GM12878 (cell line): ENCODE measurements at regions not wholly inside any gene's neighbourhood (a gene's known extent, or its start where the extent isn't known, plus 50 kb on each side); places are given as distances from the start of the nearest gene placed in this dataset.

Source experiments
- ATAC-seq: fragments of 200-7000 bp; cut with Tn5 transposase; 3 replicates; pipeline ENCODE4 v1.9.1; 2020; ENCODE audit warnings: mild to moderate bottlenecking, moderate library complexity
- BruUV-seq: library from RNA; stranded (reverse); fragments of 400-500 nt; replicated peaks from 2 replicates; lab custom pipeline; 2021; lab: Mats Ljungman, UMichigan
- CTCF ChIA-PET: fragments of 300-600 bp; sonication (Branson Sonifier 250); formaldehyde crosslinking; extraction: SDS; loops from one replicate; lab custom pipeline; 2021; ENCODE audit warnings: inconsistent platforms; lab: Yijun Ruan, JAX
- POLR2A ChIA-PET: fragments of 350-600 bp; formaldehyde crosslinking; extraction: SDS; loops from one replicate; lab custom pipeline; 2021; ENCODE audit warnings: inconsistent platforms; lab: Charles Lee
- RAD21 ChIA-PET: fragments of 300-600 bp; sonication (Branson Sonifier 250); formaldehyde crosslinking; loops from one replicate; lab custom pipeline; 2023; ENCODE audit warnings: antibody characterized with exemption; ENCODE audit not compliant: unreplicated experiment; lab: Charles Lee
- SMC1A ChIA-PET: fragments of 300-600 bp; sonication (Branson Sonifier 250); formaldehyde crosslinking; loops from one replicate; lab custom pipeline; 2023; ENCODE audit not compliant: unreplicated experiment, uncharacterized antibody; lab: Charles Lee
- DNase-seq: peaks from one replicate; pipeline ENCODE4 v3.0.0-alpha.2; 2011; ENCODE audit warnings: low read depth, low spot score
- FAIRE-seq: peaks from 3 replicates; lab custom pipeline; 2011; peaks lifted over from hg19 to GRCh38; lab: Jason Lieb, UNC
- H2AFZ ChIP-seq: 2 replicates; pipeline ENCODE4 v1.6.0; 2011; ENCODE audit warnings: low read depth, low read length, control low read depth; ENCODE audit not compliant: control insufficient read depth
- H3K27ac ChIP-seq: 2 replicates; pipeline ENCODE4 v1.5.1; 2011; ENCODE audit warnings: control low read depth; ENCODE audit not compliant: control insufficient read depth, insufficient read depth
- H3K27me3 ChIP-seq, 2 experiments: replicated peaks in 1 of 2; 2 replicates each; pipeline versions ENCODE4 v1.6.0 to v1.6.1; 2011; ENCODE audit warnings: low read length in 1 of 2; ENCODE audit not compliant: control insufficient read depth in 2 of 2, insufficient read depth in 2 of 2
- H3K36me3 ChIP-seq, 2 experiments: 2 replicates each; pipeline ENCODE4 v1.5.1; 2011; ENCODE audit warnings: low read length in 1 of 2; ENCODE audit not compliant: control insufficient read depth in 2 of 2, insufficient read depth in 2 of 2
- H3K4me1 ChIP-seq: 2 replicates; pipeline ENCODE4 v1.6.1; 2011; ENCODE audit warnings: mild to moderate bottlenecking, low read length, moderate library complexity, mixed read lengths; ENCODE audit not compliant: control insufficient read depth, insufficient read depth
- H3K4me2 ChIP-seq: 2 replicates; pipeline ENCODE4 v1.6.0; 2011; ENCODE audit warnings: control low read depth; ENCODE audit not compliant: control insufficient read depth, insufficient read depth
- H3K4me3 ChIP-seq: fragments of 200-600 bp; sonication (generic); 2 replicates; pipeline ENCODE4 v1.5.1; 2016
- H3K79me2 ChIP-seq: 2 replicates; pipeline ENCODE4 v1.6.0; 2011; ENCODE audit warnings: low read length; ENCODE audit not compliant: control insufficient read depth, insufficient read depth
- H3K9ac ChIP-seq: 2 replicates; pipeline ENCODE4 v1.8.0; 2011; ENCODE audit warnings: low read length, control low read depth, mixed read lengths; ENCODE audit not compliant: control insufficient read depth, insufficient read depth
- H3K9me3 ChIP-seq: replicated peaks from 3 replicates; pipeline ENCODE4 v1.5.1; 2011; ENCODE audit warnings: mild to moderate bottlenecking, low read length; ENCODE audit not compliant: control insufficient read depth, insufficient read depth
- H4K20me1 ChIP-seq: 2 replicates; pipeline ENCODE4 v1.6.0; 2011; ENCODE audit not compliant: control insufficient read depth, insufficient read depth
- ATF7 ChIP-seq: fragments of 450-650 bp; IDR thresholded peaks from 2 replicates; pipeline ENCODE4 v1.6.1; 2016; ENCODE audit warnings: low read depth, mild to moderate bottlenecking
- CBFB ChIP-seq: IDR thresholded peaks from 2 replicates; pipeline ENCODE4 v1.6.1; 2016; ENCODE audit warnings: antibody characterized with exemption, low read depth
- CBX3 ChIP-seq: fragments of 200-600 bp; sonication (generic); IDR thresholded peaks from 2 replicates; pipeline ENCODE4 v1.6.1; 2016; ENCODE audit warnings: low read depth, borderline replicate concordance
- GABPA ChIP-seq: IDR thresholded peaks from 2 replicates; pipeline ENCODE4 v1.6.1; 2014; ENCODE audit warnings: antibody characterized with exemption, low read depth, mild to moderate bottlenecking, inconsistent platforms
- HDAC2 ChIP-seq: fragments of 200-600 bp; sonication (generic); IDR thresholded peaks from 2 replicates; pipeline ENCODE4 v1.6.1; 2017
- IRF4 ChIP-seq: IDR thresholded peaks from 2 replicates; pipeline ENCODE4 v1.6.1; 2011; ENCODE audit warnings: low read depth, low read length
- KLF5 ChIP-seq: fragments of 450-650 bp; IDR thresholded peaks from 2 replicates; pipeline ENCODE4 v1.6.1; 2014; ENCODE audit warnings: mild to moderate bottlenecking; ENCODE audit not compliant: partially characterized antibody
- POLR2AphosphoS5 ChIP-seq: IDR thresholded peaks from 2 replicates; pipeline ENCODE4 v1.6.1; 2011; ENCODE audit warnings: mild to moderate bottlenecking, low read length, inconsistent platforms
- SIX5 ChIP-seq: IDR thresholded peaks from 2 replicates; pipeline ENCODE4 v1.6.1; 2011; ENCODE audit warnings: mild to moderate bottlenecking, low read depth, low read length, moderate library complexity; ENCODE audit not compliant: severe bottlenecking
- TARDBP ChIP-seq: IDR thresholded peaks from 2 replicates; pipeline ENCODE4 v1.6.1; 2016; ENCODE audit warnings: borderline replicate concordance
- YBX1 ChIP-seq: fragments of 450-650 bp; IDR thresholded peaks from 2 replicates; pipeline ENCODE4 v1.6.1; 2016; ENCODE audit warnings: antibody characterized with exemption
- ZBED1 ChIP-seq: IDR thresholded peaks from 2 replicates; pipeline ENCODE4 v1.6.1; 2016; ENCODE audit warnings: borderline replicate concordance
- ZNF217 ChIP-seq: fragments of 450-650 bp; IDR thresholded peaks from 2 replicates; pipeline ENCODE4 v1.6.1; 2017; ENCODE audit warnings: antibody characterized with exemption, mild to moderate bottlenecking
- ZNF384 ChIP-seq: IDR thresholded peaks from 2 replicates; pipeline ENCODE4 v1.6.1; 2012; ENCODE audit warnings: low read depth, mild to moderate bottlenecking, low read length, improper control_type of control experiment, borderline replicate concordance
- WGBS: methylation state at CpG from one replicate; pipeline ENCODE4 v1.1.6; 2016; ENCODE audit warnings: low lambda C conversion rate; ENCODE audit not compliant: insufficient replicate concordance, insufficient coverage; ENCODE audit errors: missing lambda C conversion rate; 5-methylcytosine and 5-hydroxymethylcytosine counted together
- in situ Hi-C: fragments of 300-500 bp; cut with MboI; formaldehyde crosslinking; loops from 9 replicates; pipeline ENCODE4 v1.14.3; 2018; ENCODE audit warnings: mixed read lengths
- intact Hi-C: fragments of 100-400 bp; cut with micrococcal nuclease; formaldehyde crosslinking; loops from one replicate; pipeline ENCODE4 v1.14.2; 2022; ENCODE audit not compliant: unreplicated experiment
- TF ChIP-seq, protein P1 (sequence below): fragments of 450-650 bp; IDR thresholded peaks from 2 replicates; pipeline ENCODE4 v1.6.1; 2017; ENCODE audit warnings: mild to moderate bottlenecking, moderate library complexity

DNA sequence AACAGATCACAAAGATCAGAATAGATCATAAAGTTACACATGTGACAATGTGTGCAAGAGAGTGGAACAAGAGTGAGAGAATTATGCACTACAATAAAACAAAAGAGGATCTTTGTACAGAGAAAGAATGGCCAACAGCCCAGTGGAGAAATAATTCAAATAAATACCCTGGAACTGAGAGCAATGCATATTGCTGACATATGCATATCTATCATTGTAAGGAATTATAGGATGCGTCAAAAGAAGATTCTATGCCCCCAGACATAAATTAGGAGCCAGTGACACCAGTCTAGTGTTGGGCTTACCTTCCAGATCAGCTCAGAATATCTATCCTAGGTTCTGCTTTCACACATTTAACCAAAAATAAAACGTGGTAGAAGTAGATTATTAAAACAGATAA is 320.1 kb upstream of the VCX start:
- Histone ChIP-seq H3K36me3 (no peaks in the 10 kb centered on the region), H3K79me2 (no peaks in the 10 kb centered on the region), H4K20me1 (no peaks in the 10 kb centered on the region), H3K27me3 (no peaks in the 10 kb centered on the region), H3K4me1 (no peaks in the 10 kb centered on the region), H3K4me2 (no peak overlapping the region), H3K4me3 (no peak overlapping the region), H3K9me3 (no peaks in the 10 kb centered on the region), H3K9ac (no peak overlapping the region)
- FAIRE-seq (no peak), ATAC-seq (no peak), DNase-seq (no peak)
- in situ Hi-C loops, result no loop called here
- BruUV-seq, result no TSS peak
- ChIA-PET CTCF (no interaction called here), SMC1A (no interaction called here)
- TF ChIP-seq GABPA (no peak), HDAC2 (no peak), YBX1 (no peak), ZNF384 (no peak), IRF4 (no peak), SIX5 (no peak), KLF5 (no peak), ZBED1 (no peak), POLR2AphosphoS5 (no peak), ZNF217 (no peak), CBX3 (no peak), TARDBP (no peak), CBFB (no peak), ATF7 (no peak)
- TF ChIP-seq, protein P1, sequence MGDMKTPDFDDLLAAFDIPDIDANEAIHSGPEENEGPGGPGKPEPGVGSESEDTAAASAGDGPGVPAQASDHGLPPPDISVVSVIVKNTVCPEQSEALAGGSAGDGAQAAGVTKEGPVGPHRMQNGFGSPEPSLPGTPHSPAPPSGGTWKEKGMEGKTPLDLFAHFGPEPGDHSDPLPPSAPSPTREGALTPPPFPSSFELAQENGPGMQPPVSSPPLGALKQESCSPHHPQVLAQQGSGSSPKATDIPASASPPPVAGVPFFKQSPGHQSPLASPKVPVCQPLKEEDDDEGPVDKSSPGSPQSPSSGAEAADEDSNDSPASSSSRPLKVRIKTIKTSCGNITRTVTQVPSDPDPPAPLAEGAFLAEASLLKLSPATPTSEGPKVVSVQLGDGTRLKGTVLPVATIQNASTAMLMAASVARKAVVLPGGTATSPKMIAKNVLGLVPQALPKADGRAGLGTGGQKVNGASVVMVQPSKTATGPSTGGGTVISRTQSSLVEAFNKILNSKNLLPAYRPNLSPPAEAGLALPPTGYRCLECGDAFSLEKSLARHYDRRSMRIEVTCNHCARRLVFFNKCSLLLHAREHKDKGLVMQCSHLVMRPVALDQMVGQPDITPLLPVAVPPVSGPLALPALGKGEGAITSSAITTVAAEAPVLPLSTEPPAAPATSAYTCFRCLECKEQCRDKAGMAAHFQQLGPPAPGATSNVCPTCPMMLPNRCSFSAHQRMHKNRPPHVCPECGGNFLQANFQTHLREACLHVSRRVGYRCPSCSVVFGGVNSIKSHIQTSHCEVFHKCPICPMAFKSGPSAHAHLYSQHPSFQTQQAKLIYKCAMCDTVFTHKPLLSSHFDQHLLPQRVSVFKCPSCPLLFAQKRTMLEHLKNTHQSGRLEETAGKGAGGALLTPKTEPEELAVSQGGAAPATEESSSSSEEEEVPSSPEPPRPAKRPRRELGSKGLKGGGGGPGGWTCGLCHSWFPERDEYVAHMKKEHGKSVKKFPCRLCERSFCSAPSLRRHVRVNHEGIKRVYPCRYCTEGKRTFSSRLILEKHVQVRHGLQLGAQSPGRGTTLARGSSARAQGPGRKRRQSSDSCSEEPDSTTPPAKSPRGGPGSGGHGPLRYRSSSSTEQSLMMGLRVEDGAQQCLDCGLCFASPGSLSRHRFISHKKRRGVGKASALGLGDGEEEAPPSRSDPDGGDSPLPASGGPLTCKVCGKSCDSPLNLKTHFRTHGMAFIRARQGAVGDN, result no peak
- TF ChIP-seq, all 136 proteins: peak for 0
- intact Hi-C loops, result no loop called here
- no peak overlapping the region for H3K27ac ChIP-seq
- ChIA-PET RAD21 (no interaction called here), POLR2A (no interaction called here)
- no peak overlapping the region for H2AFZ ChIP-seq
- WGBS, result 3% methylated on average over 2 of the region's 2 CpGs
